Body of pancreas (tissue), 4 donors: ENCODE measurements at regions not wholly inside any gene's neighbourhood (a gene's known extent, or its start where the extent isn't known, plus 50 kb on each side); places are given as distances from the start of the nearest gene placed in this dataset.
"Not testable (repeated sequence)": the region's sequence is repeated elsewhere in the genome, so short reads cannot be mapped to it uniquely, and the experiment has no call there.

Source experiments
- ATAC-seq: fragments of 150-250 bp; one replicate; pipeline ENCODE4 v1.9.1; 2016
- DNase-seq, 4 donors: peaks; one replicate each; pipeline ENCODE4 v3.0.0-alpha.2; 2019
- H3K27ac ChIP-seq, 4 donors: fragments of 200-600 bp; sonication (generic); 1 replicate in 3 of 4; 2 replicates in 1 of 4; pipeline versions ENCODE4 v1.5.1 to v1.6.1; 2016 to 2019; ENCODE audit warnings: mild to moderate bottlenecking in 1 of 4, mixed read lengths in 1 of 4, moderate library complexity in 1 of 4
- H3K27me3 ChIP-seq, 2 donors: fragments of 200-600 bp; sonication (generic); one replicate each; pipeline ENCODE4 v1.6.0; 2016; ENCODE audit warnings: mild to moderate bottlenecking in 1 of 2
- H3K36me3 ChIP-seq, 2 donors: fragments of 200-600 bp; sonication (generic); replicated peaks in 1 of 2; 2 replicates each; pipeline ENCODE4 v1.5.1; 2016; ENCODE audit warnings: low read depth in 2 of 2; ENCODE audit not compliant: insufficient read depth in 1 of 2
- H3K4me1 ChIP-seq: fragments of 200-600 bp; sonication (generic); one replicate; pipeline ENCODE4 v1.6.0; 2016
- H3K4me3 ChIP-seq, 2 donors: fragments of 200-600 bp; sonication (generic); 1 replicate in 1 of 2; 2 replicates in 1 of 2; pipeline ENCODE4 v1.5.1; 2016 to 2019
- H3K9me3 ChIP-seq, 3 donors: fragments of 200-600 bp; sonication (generic); 1 replicate in 2 of 3; 2 replicates in 1 of 3; pipeline ENCODE4 v1.5.1; 2016
- CTCF ChIP-seq, 7 experiments: fragments of 450-650 bp in 4 of 7; fragments of 200-600 bp in 3 of 7; sonication (generic) in 3 of 7; IDR thresholded peaks; one replicate each; pipeline ENCODE4 v1.5.1; 2016 to 2019; ENCODE audit warnings: antibody characterized with exemption in 7 of 7
- POLR2A ChIP-seq, 3 donors: fragments of 450-650 bp; IDR thresholded peaks; one replicate each; pipeline ENCODE4 v1.6.1; 2016; ENCODE audit warnings: antibody characterized with exemption in 3 of 3, mild to moderate bottlenecking in 2 of 3
- WGBS, 2 donors: methylation state at CpG; one replicate each; pipeline ENCODE4 v1.1.5; 2017; 5-methylcytosine and 5-hydroxymethylcytosine counted together
- intact Hi-C: fragments of 100-400 bp; cut with DNase I; formaldehyde crosslinking; loops from one replicate; pipeline ENCODE4 v1.15.1; 2023

- Histone ChIP-seq H3K27ac (no peak overlapping the region), H3K36me3 (no peaks in the 10 kb centered on the region), H3K4me3 (no peak overlapping the region), H3K9me3 (no peaks in the 10 kb centered on the region), H3K27me3 (no peaks in the 10 kb centered on the region), H3K4me1 (no peaks in the 10 kb centered on the region)
- DNase-seq: no peak
- 81 to 88% methylated on average over 1 of the region's 1 CpG for WGBS, 2 donors
- intact Hi-C loops: no loop called here
- no peak for ATAC-seq
- no peak for TF ChIP-seq CTCF (IDR thresholded peaks at IDR 0.05)
- TF ChIP-seq POLR2A (IDR thresholded peaks at IDR 0.05): no peak
Observed at GRCh38 chr21:14300074-14300473, 82.9 kb downstream of the HSPA13 start.

- ATAC-seq (no peak), DNase-seq (no peak)
- H3K36me3 ChIP-seq: no peaks in the 10 kb centered on the region
- H3K27me3 ChIP-seq: no peaks in the 10 kb centered on the region
- no peak overlapping the region for H3K27ac ChIP-seq
- intact Hi-C loops: no loop called here
- TF ChIP-seq POLR2A (IDR thresholded peaks at IDR 0.05) (no peak), CTCF (IDR thresholded peaks at IDR 0.05) (no peak)
- H3K9me3 ChIP-seq: no peaks in the 10 kb centered on the region
- 76 to 77% methylated on average over 4 of the region's 4 CpGs for WGBS, 2 donors
- no peak overlapping the region for H3K4me3 ChIP-seq
- H3K4me1 ChIP-seq: no peaks in the 10 kb centered on the region
Observed at GRCh38 chr21:14290576-14290975, 74.6 kb downstream of the RBM11 start.

GRCh38 chr21:14288922-14289321 lies 73.0 kb downstream of the RBM11 start:
- TF ChIP-seq CTCF (IDR thresholded peaks at IDR 0.05): no peak
- no peak for TF ChIP-seq POLR2A (IDR thresholded peaks at IDR 0.05)
- 57 to 60% methylated on average over 3 of the region's 3 CpGs for WGBS, 2 donors
- no peaks in the 10 kb centered on the region for H3K4me1 ChIP-seq
- no peak for ATAC-seq
- intact Hi-C loops: no loop called here
- H3K9me3 ChIP-seq: no peaks in the 10 kb centered on the region
- DNase-seq: no peak
- no peak overlapping the region for H3K27ac ChIP-seq
- H3K4me3 ChIP-seq: no peak overlapping the region
- no peaks in the 10 kb centered on the region for H3K27me3 ChIP-seq
- no peaks in the 10 kb centered on the region for H3K36me3 ChIP-seq

- Histone ChIP-seq H3K27me3 (no peaks in the 10 kb centered on the region), H3K9me3 (no peaks in the 10 kb centered on the region), H3K4me1 (no peaks in the 10 kb centered on the region), H3K4me3 (no peak overlapping the region), H3K36me3 (no peaks in the 10 kb centered on the region), H3K27ac (no peak overlapping the region)
- no peak for DNase-seq
- no peak for ATAC-seq
- TF ChIP-seq CTCF (IDR thresholded peaks at IDR 0.05) (no peak), POLR2A (IDR thresholded peaks at IDR 0.05) (no peak)
- intact Hi-C loops: no loop called here
- 84 to 87% methylated on average over 2 of the region's 2 CpGs for WGBS, 2 donors
Observed at GRCh38 chr21:14285147-14285761, 69.3 kb downstream of the RBM11 start.

GRCh38 chr21:14284481-14284880 lies 68.5 kb downstream of the RBM11 start:
- WGBS, 2 donors: 28 to 39% methylated on average over 3 of the region's 3 CpGs
- Histone ChIP-seq H3K27ac (no peak overlapping the region), H3K27me3 (no peaks in the 10 kb centered on the region), H3K9me3 (no peaks in the 10 kb centered on the region), H3K36me3 (no peaks in the 10 kb centered on the region), H3K4me1 (no peaks in the 10 kb centered on the region), H3K4me3 (no peak overlapping the region)
- ATAC-seq: no peak
- intact Hi-C loops: no loop called here
- DNase-seq: no peak
- TF ChIP-seq POLR2A (IDR thresholded peaks at IDR 0.05) (no peak), CTCF (IDR thresholded peaks at IDR 0.05) (no peak)

GRCh38 chr21:14281188-14281900 lies 65.4 kb downstream of the RBM11 start:
- H3K4me1 ChIP-seq, H3K27ac ChIP-seq, ATAC-seq, H3K9me3 ChIP-seq, H3K27me3 ChIP-seq, H3K36me3 ChIP-seq, intact Hi-C loops, H3K4me3 ChIP-seq, DNase-seq: not testable (repeated sequence)
- WGBS, 2 donors: 17 to 20% methylated on average over 11 of the region's 11 CpGs
